ENCODE measurements at regions not wholly inside any gene's neighbourhood (a gene's known extent, or its start where the extent isn't known, plus 50 kb on each side); places are given as distances from the start of the nearest gene placed in this dataset.
"Not testable (repeated sequence)": the region's sequence is repeated elsewhere in the genome, so short reads cannot be mapped to it uniquely, and the experiment has no call there.

DNA sequence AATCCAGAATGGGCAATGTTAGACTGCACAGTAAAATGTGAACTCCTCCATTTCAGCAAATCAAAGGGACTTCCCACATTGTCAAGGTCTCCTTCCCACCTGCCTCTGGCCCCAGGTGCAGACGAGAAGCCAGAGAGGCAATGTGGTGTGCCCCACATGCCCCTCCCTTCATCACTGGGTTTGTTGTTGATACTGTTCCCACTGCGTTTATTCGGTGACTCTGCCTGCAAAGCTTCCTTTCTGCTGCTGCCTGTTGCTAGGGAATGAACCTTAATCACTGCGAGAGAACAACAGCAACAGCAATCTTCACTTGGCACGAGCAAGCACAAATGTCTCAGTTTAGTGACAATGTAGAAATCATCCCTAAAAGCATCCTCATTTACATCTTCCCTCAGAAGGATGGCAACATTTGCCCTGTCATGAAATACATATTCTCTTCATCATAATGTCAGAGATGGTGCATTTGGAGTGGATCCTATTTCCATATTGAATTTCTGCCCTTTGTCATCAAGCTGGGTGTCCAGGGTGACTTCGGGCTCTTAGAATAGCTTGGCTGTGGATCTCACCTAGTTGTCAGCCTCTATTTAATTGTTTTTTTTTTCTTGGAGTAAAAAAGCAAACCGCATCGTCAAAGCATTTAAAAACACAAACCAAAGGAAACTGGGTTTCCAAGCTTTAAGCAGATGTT is 322.2 kb downstream of the BCL2L11 start:
- H3K4me3 Mint-ChIP-seq (ENCODE audit: unreplicated experiment); H3K4me1 Mint-ChIP-seq (ENCODE audit: low read depth); H3K27me3 Mint-ChIP-seq (ENCODE audit: low read depth); DNase-seq (ENCODE audit: low spot score); H3K27ac Mint-ChIP-seq (ENCODE audit: unreplicated experiment); H3K9me3 Mint-ChIP-seq (ENCODE audit: low read depth); H3K36me3 Mint-ChIP-seq (ENCODE audit: low read depth): not testable (repeated sequence)

DNA sequence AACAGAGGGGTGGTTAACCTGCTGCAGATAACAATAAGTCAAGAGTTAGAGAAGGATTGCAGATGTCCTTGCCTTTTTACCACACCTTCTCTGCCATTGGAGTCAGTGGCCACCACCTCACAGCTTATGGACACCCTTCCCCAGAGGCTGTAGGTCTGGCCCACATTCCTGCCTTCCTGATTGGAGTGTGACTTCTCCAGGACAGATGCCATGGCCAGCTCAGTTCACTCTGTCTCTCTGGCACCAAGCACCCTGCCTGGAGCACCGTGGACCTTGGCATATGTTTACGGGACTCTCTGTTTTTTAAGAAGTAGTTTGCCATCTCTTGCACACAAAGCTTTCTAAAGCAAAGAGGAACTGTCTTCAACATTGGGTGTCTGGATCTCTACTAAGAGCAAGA is 323.8 kb downstream of the BCL2L11 start:
- not testable (repeated sequence) for H3K27ac Mint-ChIP-seq (ENCODE audit: unreplicated experiment); H3K27me3 Mint-ChIP-seq (ENCODE audit: low read depth); H3K9me3 Mint-ChIP-seq (ENCODE audit: low read depth); H3K36me3 Mint-ChIP-seq (ENCODE audit: low read depth); DNase-seq (ENCODE audit: low spot score); H3K4me1 Mint-ChIP-seq (ENCODE audit: low read depth); H3K4me3 Mint-ChIP-seq (ENCODE audit: unreplicated experiment)

DNA sequence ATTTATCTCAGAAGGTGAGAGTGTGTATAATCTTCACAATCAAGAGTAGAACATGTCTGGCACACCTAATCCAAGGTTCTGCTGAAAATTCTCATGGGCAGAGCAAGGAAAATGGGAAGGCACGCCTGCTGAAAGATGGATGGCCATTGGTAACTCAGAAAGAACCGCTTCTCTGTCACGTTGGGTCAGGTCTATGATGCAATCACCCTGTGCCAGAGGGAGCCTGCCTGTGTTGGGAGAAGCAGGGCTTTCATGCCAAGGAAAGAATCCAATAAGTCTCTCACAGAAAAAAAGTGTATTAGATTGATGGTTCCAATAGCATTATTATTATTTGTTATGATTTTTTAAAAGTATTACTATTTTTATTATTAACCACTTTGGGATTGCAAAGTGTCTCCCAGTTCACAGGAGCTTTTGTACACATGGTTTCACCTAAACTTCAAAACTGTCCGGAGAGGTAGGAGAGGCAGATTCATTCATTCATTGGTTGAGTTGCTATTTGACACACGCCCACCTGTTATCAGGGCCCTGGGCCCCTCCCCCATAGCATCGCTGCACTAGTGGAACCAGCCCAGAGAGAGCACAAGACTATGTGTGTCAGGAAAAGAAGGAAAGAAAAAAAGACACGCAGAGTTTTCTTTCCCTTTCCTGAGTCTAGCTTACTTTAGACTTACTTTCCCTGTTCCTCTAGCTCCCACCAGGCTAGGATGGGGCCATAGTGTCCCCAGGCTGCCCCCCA is 324.6 kb downstream of the BCL2L11 start:
- H3K36me3 Mint-ChIP-seq (ENCODE audit: low read depth); H3K4me1 Mint-ChIP-seq (ENCODE audit: low read depth); H3K4me3 Mint-ChIP-seq (ENCODE audit: unreplicated experiment); DNase-seq (ENCODE audit: low spot score); H3K9me3 Mint-ChIP-seq (ENCODE audit: low read depth); H3K27me3 Mint-ChIP-seq (ENCODE audit: low read depth); H3K27ac Mint-ChIP-seq (ENCODE audit: unreplicated experiment): not testable (repeated sequence)

DNA sequence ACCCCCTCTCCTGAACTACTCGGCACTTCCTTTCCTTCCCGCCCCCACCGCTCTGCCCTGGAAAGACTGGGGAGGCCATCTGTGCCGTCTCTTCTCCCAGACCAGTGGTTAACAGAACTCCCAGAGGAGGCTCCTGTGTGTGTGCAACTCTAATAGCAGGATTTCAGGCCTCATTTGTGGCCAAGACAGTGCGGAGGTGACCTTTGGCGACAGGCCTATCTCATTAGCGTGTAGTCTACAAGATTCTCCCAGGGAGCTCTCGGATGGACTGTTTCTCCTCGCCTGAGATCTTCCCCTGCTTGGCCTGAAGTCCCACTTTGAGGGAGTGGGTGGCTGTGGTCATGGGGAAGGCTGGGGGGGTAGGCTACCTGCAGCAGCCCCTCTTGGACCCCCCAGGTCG is 325.2 kb downstream of the BCL2L11 start:
- DNase-seq (ENCODE audit: low spot score); H3K27me3 Mint-ChIP-seq (ENCODE audit: low read depth); H3K9me3 Mint-ChIP-seq (ENCODE audit: low read depth); H3K27ac Mint-ChIP-seq (ENCODE audit: unreplicated experiment); H3K4me1 Mint-ChIP-seq (ENCODE audit: low read depth); H3K4me3 Mint-ChIP-seq (ENCODE audit: unreplicated experiment); H3K36me3 Mint-ChIP-seq (ENCODE audit: low read depth): not testable (repeated sequence)

DNA sequence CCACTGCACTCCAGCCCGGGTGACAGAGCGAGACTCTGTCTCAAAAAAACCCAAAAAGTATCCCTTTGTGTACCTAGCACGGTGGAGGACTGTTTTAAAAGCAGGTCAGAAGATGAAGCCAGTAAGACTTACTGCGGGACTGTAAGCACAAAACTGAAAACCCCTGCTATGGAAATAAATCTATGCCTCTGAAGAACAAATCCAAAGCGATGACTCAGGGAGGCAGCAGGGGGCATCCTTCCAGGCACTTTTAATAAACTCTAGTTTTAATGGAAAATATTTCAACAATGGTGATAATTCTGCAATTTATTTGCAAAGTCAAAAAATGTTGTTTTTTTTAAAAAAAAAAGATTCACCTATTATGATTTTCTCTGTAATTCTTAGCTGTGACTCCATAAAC is 326.8 kb downstream of the BCL2L11 start:
- not testable (repeated sequence) for H3K4me3 Mint-ChIP-seq (ENCODE audit: unreplicated experiment); H3K27ac Mint-ChIP-seq (ENCODE audit: unreplicated experiment); H3K27me3 Mint-ChIP-seq (ENCODE audit: low read depth); H3K9me3 Mint-ChIP-seq (ENCODE audit: low read depth); DNase-seq (ENCODE audit: low spot score); H3K36me3 Mint-ChIP-seq (ENCODE audit: low read depth)
- peaks cover 10% of the 10 kb centered on the region for H3K4me1 Mint-ChIP-seq (ENCODE audit: low read depth)
- TF ChIP-seq, protein P1, sequence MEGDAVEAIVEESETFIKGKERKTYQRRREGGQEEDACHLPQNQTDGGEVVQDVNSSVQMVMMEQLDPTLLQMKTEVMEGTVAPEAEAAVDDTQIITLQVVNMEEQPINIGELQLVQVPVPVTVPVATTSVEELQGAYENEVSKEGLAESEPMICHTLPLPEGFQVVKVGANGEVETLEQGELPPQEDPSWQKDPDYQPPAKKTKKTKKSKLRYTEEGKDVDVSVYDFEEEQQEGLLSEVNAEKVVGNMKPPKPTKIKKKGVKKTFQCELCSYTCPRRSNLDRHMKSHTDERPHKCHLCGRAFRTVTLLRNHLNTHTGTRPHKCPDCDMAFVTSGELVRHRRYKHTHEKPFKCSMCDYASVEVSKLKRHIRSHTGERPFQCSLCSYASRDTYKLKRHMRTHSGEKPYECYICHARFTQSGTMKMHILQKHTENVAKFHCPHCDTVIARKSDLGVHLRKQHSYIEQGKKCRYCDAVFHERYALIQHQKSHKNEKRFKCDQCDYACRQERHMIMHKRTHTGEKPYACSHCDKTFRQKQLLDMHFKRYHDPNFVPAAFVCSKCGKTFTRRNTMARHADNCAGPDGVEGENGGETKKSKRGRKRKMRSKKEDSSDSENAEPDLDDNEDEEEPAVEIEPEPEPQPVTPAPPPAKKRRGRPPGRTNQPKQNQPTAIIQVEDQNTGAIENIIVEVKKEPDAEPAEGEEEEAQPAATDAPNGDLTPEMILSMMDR (IDR thresholded peaks at IDR 0.05): peak; percentile 64

DNA sequence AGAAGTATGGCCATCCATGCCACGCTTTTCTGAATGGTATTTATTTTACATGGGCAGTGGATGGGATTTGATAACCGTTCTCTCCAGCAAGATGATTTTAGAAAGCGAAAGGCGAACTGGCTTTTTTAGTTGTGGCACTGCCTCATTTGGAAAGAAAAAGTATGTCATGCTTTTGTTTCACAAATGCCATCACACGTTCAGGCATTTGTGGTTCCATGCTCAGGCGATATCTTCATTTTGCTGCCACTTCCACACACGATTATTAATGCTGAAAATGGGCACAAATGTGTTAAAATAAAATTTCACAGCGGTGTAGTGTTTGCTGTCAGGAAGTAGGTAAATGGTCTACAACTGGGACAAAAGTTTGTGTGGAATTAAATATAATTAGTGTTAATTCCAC is 328.1 kb downstream of the BCL2L11 start:
- H3K27me3 Mint-ChIP-seq (ENCODE audit: low read depth); H3K36me3 Mint-ChIP-seq (ENCODE audit: low read depth); H3K4me3 Mint-ChIP-seq (ENCODE audit: unreplicated experiment); DNase-seq (ENCODE audit: low spot score); H3K9me3 Mint-ChIP-seq (ENCODE audit: low read depth); H3K27ac Mint-ChIP-seq (ENCODE audit: unreplicated experiment): not testable (repeated sequence)
- H3K4me1 Mint-ChIP-seq (ENCODE audit: low read depth): peaks cover 10% of the 10 kb centered on the region

DNA sequence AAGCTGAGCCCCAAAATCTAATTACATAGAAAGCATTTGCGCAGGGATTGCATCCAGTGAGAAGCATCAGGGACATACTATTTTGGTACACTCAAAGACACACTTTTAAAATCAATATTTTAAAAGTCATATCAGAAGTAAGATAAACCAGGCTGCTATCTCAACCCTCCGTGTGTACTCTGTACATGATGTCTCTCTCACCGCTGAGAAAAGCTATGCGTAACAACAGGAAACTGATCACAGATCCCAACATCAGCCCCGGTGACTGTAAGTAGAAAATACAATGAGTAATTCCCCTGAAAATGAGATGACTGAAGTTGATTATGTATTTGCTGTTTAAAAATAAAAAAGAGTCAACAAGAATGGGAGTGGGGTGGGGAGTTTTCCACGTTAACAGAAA is 329.8 kb downstream of the BCL2L11 start:
- not testable (repeated sequence) for H3K4me3 Mint-ChIP-seq (ENCODE audit: unreplicated experiment); H3K27me3 Mint-ChIP-seq (ENCODE audit: low read depth); H3K36me3 Mint-ChIP-seq (ENCODE audit: low read depth)

DNA sequence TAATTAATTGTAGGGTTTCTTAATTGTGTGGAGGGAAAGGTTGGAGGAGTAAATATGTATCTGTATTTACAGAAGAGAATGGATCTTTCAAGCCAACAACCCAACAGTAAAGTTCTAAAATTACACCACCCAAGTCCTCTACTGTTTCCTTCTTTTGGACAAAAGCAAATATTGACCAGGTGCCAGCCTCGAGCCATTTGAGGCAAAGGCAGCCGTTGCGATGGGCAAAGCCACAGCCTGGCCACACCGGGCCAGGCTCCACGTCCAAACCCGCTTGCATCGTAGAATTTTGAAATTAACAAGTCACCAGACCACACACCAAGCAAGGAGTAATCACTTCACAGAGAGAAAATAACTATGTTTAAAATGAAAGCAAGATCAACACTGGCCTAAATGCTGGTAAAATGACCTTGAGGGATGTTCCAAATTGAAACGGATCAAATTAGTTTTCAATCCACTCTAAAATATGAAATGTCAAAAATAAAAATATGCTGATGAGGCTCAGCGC is 331.0 kb downstream of the BCL2L11 start:
- H3K27me3 Mint-ChIP-seq (ENCODE audit: low read depth); DNase-seq (ENCODE audit: low spot score): not testable (repeated sequence)
- H3K27ac Mint-ChIP-seq (ENCODE audit: unreplicated experiment): peak overlapping the region; percentile 92

More for the DNA sequence above, 329.8 kb downstream of the BCL2L11 start:
- H3K4me1 Mint-ChIP-seq (ENCODE audit: low read depth): peaks cover 17% of the 10 kb centered on the region
- not testable (repeated sequence) for DNase-seq (ENCODE audit: low spot score); H3K9me3 Mint-ChIP-seq (ENCODE audit: low read depth); H3K27ac Mint-ChIP-seq (ENCODE audit: unreplicated experiment)

DNA sequence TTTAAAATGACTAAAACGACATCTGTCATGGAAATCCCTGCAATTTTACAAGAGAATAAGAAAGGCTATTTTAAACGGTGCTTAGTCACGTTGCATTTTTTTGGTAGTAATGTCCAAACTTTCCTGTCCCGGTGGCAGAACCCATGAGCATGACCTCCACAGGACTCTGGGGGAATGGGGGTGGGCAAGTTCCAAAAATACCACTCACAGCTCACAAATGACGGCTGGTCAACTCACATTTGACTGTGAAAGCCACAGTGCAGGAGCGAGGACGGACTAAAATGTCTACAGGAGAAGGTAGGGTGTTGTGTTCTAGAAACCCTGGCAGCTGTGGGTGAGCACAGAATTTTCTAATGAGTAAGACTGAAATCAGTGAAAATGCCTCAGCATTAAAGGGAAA is 331.5 kb downstream of the BCL2L11 start:
- not testable (repeated sequence) for H3K36me3 Mint-ChIP-seq (ENCODE audit: low read depth); DNase-seq (ENCODE audit: low spot score); H3K27me3 Mint-ChIP-seq (ENCODE audit: low read depth); H3K9me3 Mint-ChIP-seq (ENCODE audit: low read depth)
- peaks cover 19% of the 10 kb centered on the region for H3K4me1 Mint-ChIP-seq (ENCODE audit: low read depth)
- peak overlapping the region; percentile 92 for H3K27ac Mint-ChIP-seq (ENCODE audit: unreplicated experiment)
- H3K4me3 Mint-ChIP-seq (ENCODE audit: unreplicated experiment): peak overlapping the region; percentile 61

More for the DNA sequence above, 331.0 kb downstream of the BCL2L11 start:
- not testable (repeated sequence) for H3K36me3 Mint-ChIP-seq (ENCODE audit: low read depth); H3K9me3 Mint-ChIP-seq (ENCODE audit: low read depth)
- Mint-ChIP-seq H3K4me3 (ENCODE audit: unreplicated experiment) (peak overlapping the region; percentile 61), H3K4me1 (ENCODE audit: low read depth) (peaks cover 19% of the 10 kb centered on the region)

DNA sequence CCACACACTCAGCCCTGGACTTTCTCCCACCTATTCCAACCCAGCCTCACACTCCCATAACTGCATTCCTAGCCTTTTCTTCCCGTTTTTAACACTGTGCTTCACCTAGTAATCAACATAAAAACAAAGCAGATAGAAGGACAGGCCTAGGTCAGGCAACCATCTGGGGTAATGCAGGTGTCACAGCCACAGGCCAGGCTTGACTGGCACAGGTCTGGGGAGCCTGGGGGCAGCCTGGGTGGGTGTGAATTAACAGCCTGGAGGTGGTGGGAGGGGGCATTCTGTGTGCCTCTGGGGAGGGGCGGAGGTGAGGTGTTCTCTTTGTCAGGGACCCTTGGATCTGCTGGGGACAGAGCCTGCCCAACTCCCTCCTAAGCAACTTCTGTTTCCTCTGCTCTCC is 332.6 kb downstream of the BCL2L11 start:
- H3K9me3 Mint-ChIP-seq (ENCODE audit: low read depth); H3K36me3 Mint-ChIP-seq (ENCODE audit: low read depth); DNase-seq (ENCODE audit: low spot score); H3K27ac Mint-ChIP-seq (ENCODE audit: unreplicated experiment); H3K27me3 Mint-ChIP-seq (ENCODE audit: low read depth); H3K4me3 Mint-ChIP-seq (ENCODE audit: unreplicated experiment): not testable (repeated sequence)
- peaks cover 20% of the 10 kb centered on the region for H3K4me1 Mint-ChIP-seq (ENCODE audit: low read depth)

DNA sequence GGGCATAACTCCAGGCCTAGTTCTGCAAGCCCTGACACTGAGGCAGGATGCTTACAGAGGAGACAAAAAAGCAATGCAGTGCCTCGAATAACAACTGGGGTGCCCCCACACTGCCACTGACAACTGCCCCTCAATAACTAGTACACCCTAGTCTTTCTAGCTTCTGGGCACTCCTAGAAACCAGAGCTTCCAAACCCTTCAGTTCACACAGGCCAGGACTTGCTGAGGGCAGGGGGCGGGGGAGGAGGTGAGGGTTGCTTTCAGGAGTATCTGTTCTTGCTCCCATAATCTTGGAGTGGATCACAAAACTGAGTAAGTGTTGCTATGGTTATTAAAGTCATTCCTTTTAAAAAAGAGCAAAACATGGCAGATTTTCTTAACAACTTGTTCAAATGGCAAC is 333.1 kb downstream of the BCL2L11 start:
- not testable (repeated sequence) for H3K36me3 Mint-ChIP-seq (ENCODE audit: low read depth); H3K4me3 Mint-ChIP-seq (ENCODE audit: unreplicated experiment); H3K27ac Mint-ChIP-seq (ENCODE audit: unreplicated experiment); DNase-seq (ENCODE audit: low spot score); H3K9me3 Mint-ChIP-seq (ENCODE audit: low read depth); H3K27me3 Mint-ChIP-seq (ENCODE audit: low read depth)
- H3K4me1 Mint-ChIP-seq (ENCODE audit: low read depth): peaks cover 22% of the 10 kb centered on the region

All from chondrocyte (in vitro differentiated cells).